ENCODE measurements at regions not wholly inside any gene's neighbourhood (a gene's known extent, or its start where the extent isn't known, plus 50 kb on each side); places are given as distances from the start of the nearest gene placed in this dataset.

DNA sequence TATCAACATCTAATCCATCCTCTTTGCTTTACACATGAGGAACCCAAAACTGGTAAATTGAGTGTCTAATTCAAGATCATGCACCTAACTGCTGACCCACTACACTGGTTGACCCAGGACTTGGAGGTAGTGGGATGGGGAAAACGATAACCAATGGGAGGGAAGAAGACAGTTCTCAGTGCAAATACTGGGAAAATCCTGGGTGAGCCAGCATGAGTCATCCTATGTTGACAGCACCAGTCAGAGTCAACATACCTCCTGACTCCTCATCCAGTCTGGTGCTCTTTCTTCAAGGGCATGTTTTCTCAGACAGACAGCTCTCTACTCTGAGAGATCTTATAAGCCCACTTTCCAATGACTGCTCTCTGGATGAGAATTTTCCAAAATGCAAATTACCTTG, 232.8 kb upstream of the PTGER4 start:
- TF ChIP-seq POLR2A (IDR thresholded peaks at IDR 0.05), result no peak
- TF ChIP-seq, protein P1, sequence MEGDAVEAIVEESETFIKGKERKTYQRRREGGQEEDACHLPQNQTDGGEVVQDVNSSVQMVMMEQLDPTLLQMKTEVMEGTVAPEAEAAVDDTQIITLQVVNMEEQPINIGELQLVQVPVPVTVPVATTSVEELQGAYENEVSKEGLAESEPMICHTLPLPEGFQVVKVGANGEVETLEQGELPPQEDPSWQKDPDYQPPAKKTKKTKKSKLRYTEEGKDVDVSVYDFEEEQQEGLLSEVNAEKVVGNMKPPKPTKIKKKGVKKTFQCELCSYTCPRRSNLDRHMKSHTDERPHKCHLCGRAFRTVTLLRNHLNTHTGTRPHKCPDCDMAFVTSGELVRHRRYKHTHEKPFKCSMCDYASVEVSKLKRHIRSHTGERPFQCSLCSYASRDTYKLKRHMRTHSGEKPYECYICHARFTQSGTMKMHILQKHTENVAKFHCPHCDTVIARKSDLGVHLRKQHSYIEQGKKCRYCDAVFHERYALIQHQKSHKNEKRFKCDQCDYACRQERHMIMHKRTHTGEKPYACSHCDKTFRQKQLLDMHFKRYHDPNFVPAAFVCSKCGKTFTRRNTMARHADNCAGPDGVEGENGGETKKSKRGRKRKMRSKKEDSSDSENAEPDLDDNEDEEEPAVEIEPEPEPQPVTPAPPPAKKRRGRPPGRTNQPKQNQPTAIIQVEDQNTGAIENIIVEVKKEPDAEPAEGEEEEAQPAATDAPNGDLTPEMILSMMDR (IDR thresholded peaks at IDR 0.05), result no peak
